ENCODE measurements at regions not wholly inside any gene's neighbourhood (a gene's known extent, or its start where the extent isn't known, plus 50 kb on each side); places are given as distances from the start of the nearest gene placed in this dataset.

DNA sequence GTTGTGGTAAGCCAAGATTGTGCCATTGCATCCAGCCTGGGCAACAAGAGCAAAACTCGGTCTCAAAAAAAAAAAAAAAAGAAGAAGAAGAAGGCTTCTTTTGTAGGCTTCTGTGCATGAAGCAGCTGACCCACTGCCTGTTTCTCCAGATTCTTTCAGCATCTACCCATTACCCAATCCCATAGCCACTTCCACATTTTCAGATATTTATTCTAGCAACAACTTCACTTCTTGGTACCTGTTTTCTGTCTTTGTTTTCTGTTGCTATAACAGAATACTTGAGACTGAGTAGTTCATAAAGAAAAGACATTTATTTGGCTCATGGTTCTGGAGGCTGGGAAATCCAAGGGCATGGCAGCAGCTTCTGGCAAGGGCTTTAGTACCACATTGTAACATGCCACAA is 95.3 kb upstream of the SGK1 start:
- H3K4me3 ChIP-seq (replicated peaks; ENCODE audit: insufficient read depth, low read length) = no peak overlapping the region
- no peaks in the 10 kb centered on the region for H3K27me3 ChIP-seq (ENCODE audit: insufficient read depth, poor library complexity, severe bottlenecking)
- peak in 1 of 2 experiments; percentile 89 for DNase-seq (ENCODE audit: low read depth in 1 of 2, low spot score in 1 of 2)
- H3K27ac ChIP-seq (replicated peaks) = peak overlapping the region; percentile 88
- peak; percentile 50 for TF ChIP-seq POLR2AphosphoS5 (IDR thresholded peaks at IDR 0.05; ENCODE audit: low read depth)
- peak; percentile 98 for TF ChIP-seq SPI1 (IDR thresholded peaks at IDR 0.05; ENCODE audit: borderline replicate concordance, low read depth)
- TF ChIP-seq REST (IDR thresholded peaks at IDR 0.05; ENCODE audit: insufficient replicate concordance, low read depth) = no peak

DNA sequence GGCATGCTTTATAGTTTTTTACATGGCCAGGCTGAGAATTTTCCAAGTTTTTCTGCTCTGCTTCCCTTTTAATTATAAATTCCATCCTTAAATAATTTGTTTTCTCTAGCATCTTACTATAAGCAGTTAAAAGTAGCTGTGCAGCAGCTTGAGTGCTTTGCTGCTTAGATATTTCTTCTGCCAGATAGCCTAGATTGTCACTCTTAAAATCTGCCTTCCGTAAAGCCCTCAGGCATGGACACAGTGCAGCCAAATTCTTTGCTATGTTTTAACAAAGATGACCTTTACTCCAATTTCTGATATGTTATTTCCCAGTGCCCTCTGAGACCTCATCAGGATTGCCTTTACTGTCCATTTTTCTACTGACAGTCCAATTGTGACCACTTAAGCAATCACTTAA is 92.6 kb upstream of the SGK1 start:
- Histone ChIP-seq H3K27ac (replicated peaks) (no peak overlapping the region), H3K4me3 (replicated peaks; ENCODE audit: insufficient read depth, low read length) (no peak overlapping the region), H3K27me3 (ENCODE audit: insufficient read depth, poor library complexity, severe bottlenecking) (no peaks in the 10 kb centered on the region)
- TF ChIP-seq POLR2AphosphoS5 (IDR thresholded peaks at IDR 0.05; ENCODE audit: low read depth) (no peak), GABPA (IDR thresholded peaks at IDR 0.05; ENCODE audit: low read depth) (no peak), SPI1 (IDR thresholded peaks at IDR 0.05; ENCODE audit: borderline replicate concordance, low read depth) (no peak), REST (IDR thresholded peaks at IDR 0.05; ENCODE audit: insufficient replicate concordance, low read depth) (no peak)
- TF ChIP-seq, protein P1, sequence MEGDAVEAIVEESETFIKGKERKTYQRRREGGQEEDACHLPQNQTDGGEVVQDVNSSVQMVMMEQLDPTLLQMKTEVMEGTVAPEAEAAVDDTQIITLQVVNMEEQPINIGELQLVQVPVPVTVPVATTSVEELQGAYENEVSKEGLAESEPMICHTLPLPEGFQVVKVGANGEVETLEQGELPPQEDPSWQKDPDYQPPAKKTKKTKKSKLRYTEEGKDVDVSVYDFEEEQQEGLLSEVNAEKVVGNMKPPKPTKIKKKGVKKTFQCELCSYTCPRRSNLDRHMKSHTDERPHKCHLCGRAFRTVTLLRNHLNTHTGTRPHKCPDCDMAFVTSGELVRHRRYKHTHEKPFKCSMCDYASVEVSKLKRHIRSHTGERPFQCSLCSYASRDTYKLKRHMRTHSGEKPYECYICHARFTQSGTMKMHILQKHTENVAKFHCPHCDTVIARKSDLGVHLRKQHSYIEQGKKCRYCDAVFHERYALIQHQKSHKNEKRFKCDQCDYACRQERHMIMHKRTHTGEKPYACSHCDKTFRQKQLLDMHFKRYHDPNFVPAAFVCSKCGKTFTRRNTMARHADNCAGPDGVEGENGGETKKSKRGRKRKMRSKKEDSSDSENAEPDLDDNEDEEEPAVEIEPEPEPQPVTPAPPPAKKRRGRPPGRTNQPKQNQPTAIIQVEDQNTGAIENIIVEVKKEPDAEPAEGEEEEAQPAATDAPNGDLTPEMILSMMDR (IDR thresholded peaks at IDR 0.05; ENCODE audit: insufficient read depth, low read length) = no peak
- DNase-seq (ENCODE audit: low read depth in 1 of 2, low spot score in 1 of 2) = no peak

DNA sequence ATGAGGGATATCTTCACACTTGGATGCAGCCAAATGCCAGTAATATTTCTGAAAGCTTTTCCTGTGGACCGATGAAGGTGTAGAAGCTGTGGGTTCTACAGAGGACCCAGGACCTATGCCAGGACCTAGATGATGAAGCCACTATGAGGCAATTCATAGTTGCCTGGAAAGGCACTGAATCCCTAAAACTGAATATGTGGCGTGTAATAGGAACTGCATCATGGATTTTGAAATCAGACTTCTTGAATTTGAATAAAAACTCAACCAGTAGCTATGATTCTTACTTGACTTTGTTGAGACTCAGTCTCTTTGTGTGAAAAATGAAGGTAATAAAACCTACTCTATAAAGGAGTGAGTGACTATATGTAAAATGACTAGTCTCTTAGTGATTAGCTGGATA is 89.9 kb upstream of the SGK1 start:
- no peak for DNase-seq (ENCODE audit: low read depth in 1 of 2, low spot score in 1 of 2)
- Histone ChIP-seq H3K4me3 (replicated peaks; ENCODE audit: insufficient read depth, low read length) (no peak overlapping the region), H3K27ac (replicated peaks) (no peak overlapping the region), H3K27me3 (ENCODE audit: insufficient read depth, poor library complexity, severe bottlenecking) (no peaks in the 10 kb centered on the region)
- TF ChIP-seq SPI1 (IDR thresholded peaks at IDR 0.05; ENCODE audit: borderline replicate concordance, low read depth) = no peak
- TF ChIP-seq REST (IDR thresholded peaks at IDR 0.05; ENCODE audit: insufficient replicate concordance, low read depth) = no peak
- TF ChIP-seq POLR2AphosphoS5 (IDR thresholded peaks at IDR 0.05; ENCODE audit: low read depth) = no peak
- no peak for TF ChIP-seq GABPA (IDR thresholded peaks at IDR 0.05; ENCODE audit: low read depth)
- TF ChIP-seq, protein P1 (IDR thresholded peaks at IDR 0.05; ENCODE audit: insufficient read depth, low read length) = no peak

All from HL-60 (cell line).